ENCODE measurements at regions not wholly inside any gene's neighbourhood (a gene's known extent, or its start where the extent isn't known, plus 50 kb on each side); places are given as distances from the start of the nearest gene placed in this dataset.
"Not testable (repeated sequence)": the region's sequence is repeated elsewhere in the genome, so short reads cannot be mapped to it uniquely, and the experiment has no call there.

DNA sequence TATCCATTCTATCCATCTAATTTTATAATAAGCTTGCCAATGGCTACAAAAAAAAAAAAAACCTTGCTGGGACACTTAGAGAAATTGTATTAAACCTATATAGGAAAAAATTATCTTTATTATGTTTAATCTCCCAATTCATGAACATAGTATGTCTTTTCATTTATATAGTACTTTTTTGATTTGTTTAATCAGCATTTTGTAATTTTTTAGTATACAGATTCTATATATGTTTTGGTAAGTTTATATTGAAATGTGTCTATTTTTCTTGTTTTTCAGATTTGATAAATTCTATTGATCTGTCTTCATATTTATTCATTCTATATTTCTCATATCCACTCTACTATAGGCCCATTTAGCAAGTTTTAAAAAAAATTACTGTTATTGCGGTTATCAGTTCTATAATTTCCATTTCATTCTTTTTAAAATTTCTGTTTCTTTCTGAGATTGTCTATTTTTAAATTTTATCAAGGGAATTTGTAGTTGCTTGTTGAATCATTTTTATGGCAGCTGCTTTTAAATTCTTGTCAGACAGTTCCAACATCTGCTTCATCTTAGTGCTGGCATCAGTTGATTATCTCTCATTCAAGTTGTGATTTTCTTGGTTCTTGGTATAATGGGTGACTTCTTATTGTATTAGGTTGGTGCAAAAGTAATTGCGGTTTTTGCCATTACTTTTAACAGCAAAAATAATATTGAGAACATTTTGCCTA is 170.1 kb upstream of the S1PR3 start:
- no peaks in the 10 kb centered on the region for H3K4me1 Mint-ChIP-seq
- DNase-seq (no peak), ATAC-seq (no peak)
- no peak overlapping the region for H3K4me3 Mint-ChIP-seq
- no peaks in the 10 kb centered on the region for H3K9me3 ChIP-seq (ENCODE audit: control insufficient read depth, low read length, poor library complexity, severe bottlenecking)
- H3K27me3 Mint-ChIP-seq: peaks cover 48% of the 10 kb centered on the region
- H3K27ac Mint-ChIP-seq: no peak overlapping the region
- no peaks in the 10 kb centered on the region for H3K36me3 Mint-ChIP-seq (ENCODE audit: low read depth)

DNA sequence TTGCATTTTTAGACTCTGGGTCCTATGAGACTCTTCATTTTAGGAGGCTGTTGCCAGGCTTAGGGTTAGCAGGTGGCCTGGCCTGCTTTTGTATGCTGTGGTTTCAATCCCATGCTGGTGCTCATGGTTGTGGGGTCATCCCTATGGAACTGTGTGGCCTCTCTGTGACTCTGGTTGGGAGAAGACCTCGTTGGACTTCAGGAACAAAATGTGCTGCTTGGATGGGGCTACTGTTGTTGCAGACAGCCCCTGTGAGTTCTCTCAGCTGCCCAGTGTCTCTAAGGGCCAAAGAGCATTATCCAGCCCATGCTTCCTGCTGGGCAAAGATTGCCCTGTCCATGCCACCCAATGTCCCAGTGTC is 169.5 kb upstream of the S1PR3 start:
- ATAC-seq (no peak), DNase-seq (no peak)
- Mint-ChIP-seq H3K4me1 (no peaks in the 10 kb centered on the region), H3K27ac (no peak overlapping the region), H3K4me3 (no peak overlapping the region), H3K36me3 (ENCODE audit: low read depth) (no peaks in the 10 kb centered on the region), H3K27me3 (peaks cover 49% of the 10 kb centered on the region)
- H3K9me3 ChIP-seq (ENCODE audit: control insufficient read depth, low read length, poor library complexity, severe bottlenecking): no peaks in the 10 kb centered on the region

- Mint-ChIP-seq H3K36me3 (ENCODE audit: low read depth) (peaks cover 4% of the 10 kb centered on the region), H3K4me3 (no peak overlapping the region), H3K27me3 (peaks cover 64% of the 10 kb centered on the region), H3K4me1 (peaks cover 2% of the 10 kb centered on the region), H3K27ac (no peak overlapping the region)
- DNase-seq: no peak
- no peaks in the 10 kb centered on the region for H3K9me3 ChIP-seq (ENCODE audit: control insufficient read depth, low read length, poor library complexity, severe bottlenecking)
- no peak for ATAC-seq
Observed at GRCh38 chr9:88824711-88825110, 166.6 kb upstream of the S1PR3 start.

GRCh38 chr9:88826181-88826580 is 165.1 kb upstream of the S1PR3 start:
- no peaks in the 10 kb centered on the region for H3K9me3 ChIP-seq (ENCODE audit: control insufficient read depth, low read length, poor library complexity, severe bottlenecking)
- ATAC-seq (no peak), DNase-seq (no peak)
- Mint-ChIP-seq H3K4me1 (peaks cover 2% of the 10 kb centered on the region), H3K36me3 (ENCODE audit: low read depth) (peaks cover 4% of the 10 kb centered on the region), H3K27me3 (peaks cover 79% of the 10 kb centered on the region), H3K27ac (no peak overlapping the region), H3K4me3 (no peak overlapping the region)

DNA sequence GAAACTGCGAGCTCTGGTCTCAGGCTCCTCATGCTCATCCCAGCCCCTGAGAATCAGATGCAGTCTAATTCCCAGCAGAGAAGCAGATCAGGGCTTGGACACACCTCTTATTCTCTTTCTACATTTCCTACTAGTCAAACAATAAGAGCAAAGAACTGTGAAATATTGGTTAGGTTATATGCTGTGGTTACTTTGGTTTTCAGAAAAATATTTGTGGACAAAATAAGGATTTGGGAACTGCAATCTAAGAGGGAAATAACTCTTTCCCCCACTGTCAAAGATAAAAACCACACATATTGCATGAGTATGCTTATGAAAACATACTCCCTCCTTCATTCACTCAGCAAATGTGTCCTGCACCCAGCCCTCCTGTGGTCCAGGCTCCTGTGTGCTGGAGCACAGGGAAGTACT is 164.5 kb upstream of the S1PR3 start:
- Mint-ChIP-seq H3K27me3 (peaks cover 85% of the 10 kb centered on the region), H3K4me3 (no peak overlapping the region), H3K36me3 (ENCODE audit: low read depth) (peaks cover 4% of the 10 kb centered on the region), H3K4me1 (peaks cover 2% of the 10 kb centered on the region), H3K27ac (no peak overlapping the region)
- ATAC-seq (no peak), DNase-seq (no peak)
- no peaks in the 10 kb centered on the region for H3K9me3 ChIP-seq (ENCODE audit: control insufficient read depth, low read length, poor library complexity, severe bottlenecking)

DNA sequence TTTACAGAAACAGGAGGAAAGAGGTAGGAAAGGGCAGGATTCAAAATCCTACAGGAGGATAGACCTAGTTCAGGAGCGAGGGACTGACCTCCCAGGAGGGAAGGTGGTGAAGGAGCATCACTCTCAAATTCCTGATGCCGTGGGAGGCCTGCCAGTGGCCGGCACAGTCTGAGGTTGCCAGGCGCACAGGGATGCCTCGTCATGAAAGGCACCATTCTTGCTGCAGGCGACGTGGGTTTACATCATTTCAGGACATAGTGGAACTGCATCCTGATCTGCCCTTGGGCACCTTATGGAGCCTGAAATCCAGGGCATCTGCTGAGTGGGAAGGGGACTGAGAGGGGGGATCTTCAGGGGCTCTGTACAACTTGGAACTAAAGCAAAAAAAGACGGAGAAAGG is 163.2 kb upstream of the S1PR3 start:
- ATAC-seq (no peak), DNase-seq (no peak)
- H3K4me1 Mint-ChIP-seq: peaks cover 2% of the 10 kb centered on the region
- peaks cover 88% of the 10 kb centered on the region for H3K27me3 Mint-ChIP-seq
- no peak overlapping the region for H3K4me3 Mint-ChIP-seq
- peaks cover 4% of the 10 kb centered on the region for H3K36me3 Mint-ChIP-seq (ENCODE audit: low read depth)
- H3K27ac Mint-ChIP-seq: no peak overlapping the region
- H3K9me3 ChIP-seq (ENCODE audit: control insufficient read depth, low read length, poor library complexity, severe bottlenecking): no peaks in the 10 kb centered on the region

GRCh38 chr9:88828492-88828974 is 162.7 kb upstream of the S1PR3 start:
- no peaks in the 10 kb centered on the region for H3K9me3 ChIP-seq (ENCODE audit: control insufficient read depth, low read length, poor library complexity, severe bottlenecking)
- Mint-ChIP-seq H3K27ac (no peak overlapping the region), H3K4me1 (peaks cover 2% of the 10 kb centered on the region), H3K36me3 (ENCODE audit: low read depth) (peaks cover 4% of the 10 kb centered on the region), H3K27me3 (peaks cover 93% of the 10 kb centered on the region), H3K4me3 (no peak overlapping the region)
- ATAC-seq: no peak
- no peak for DNase-seq

DNA sequence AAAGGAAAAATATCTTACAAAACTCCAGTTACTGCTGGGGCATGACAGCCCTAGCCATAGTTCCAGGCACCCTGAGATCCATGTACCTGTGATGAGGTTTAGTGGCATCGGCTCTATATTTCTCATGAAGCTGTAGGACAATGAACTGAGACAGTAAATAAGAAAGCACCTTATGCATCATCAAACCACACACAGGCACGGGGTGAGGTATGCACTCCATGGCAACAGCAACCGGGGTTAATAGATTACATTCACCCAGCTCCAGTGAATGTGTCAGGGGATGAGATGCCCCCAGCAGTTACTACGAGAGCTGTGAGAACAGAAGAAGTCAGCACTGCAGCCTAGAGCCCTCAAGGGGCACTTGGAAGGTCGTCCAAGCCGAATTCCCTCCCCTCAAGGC is 162.0 kb upstream of the S1PR3 start:
- Mint-ChIP-seq H3K27ac (no peak overlapping the region), H3K36me3 (ENCODE audit: low read depth) (peaks cover 4% of the 10 kb centered on the region), H3K4me3 (no peak overlapping the region), H3K27me3 (peaks cover 97% of the 10 kb centered on the region), H3K4me1 (peaks cover 2% of the 10 kb centered on the region)
- ATAC-seq: peak; percentile 49
- H3K9me3 ChIP-seq (ENCODE audit: control insufficient read depth, low read length, poor library complexity, severe bottlenecking): no peaks in the 10 kb centered on the region
- no peak for DNase-seq

- no peak for ATAC-seq
- peaks cover 4% of the 10 kb centered on the region for H3K36me3 Mint-ChIP-seq (ENCODE audit: low read depth)
- no peaks in the 10 kb centered on the region for H3K9me3 ChIP-seq (ENCODE audit: control insufficient read depth, low read length, poor library complexity, severe bottlenecking)
- no peak overlapping the region for H3K4me3 Mint-ChIP-seq
- peaks cover 14% of the 10 kb centered on the region for H3K4me1 Mint-ChIP-seq
- no peak overlapping the region for H3K27ac Mint-ChIP-seq
- no peak for DNase-seq
- H3K27me3 Mint-ChIP-seq: peaks cover 82% of the 10 kb centered on the region
Observed at GRCh38 chr9:88831713-88832407, 159.4 kb upstream of the S1PR3 start.

GRCh38 chr9:88833946-88834345 is 157.3 kb upstream of the S1PR3 start:
- no peak overlapping the region for H3K4me3 Mint-ChIP-seq
- H3K27ac Mint-ChIP-seq: no peak overlapping the region
- H3K27me3 Mint-ChIP-seq: peaks cover 72% of the 10 kb centered on the region
- H3K36me3 Mint-ChIP-seq (ENCODE audit: low read depth): no peaks in the 10 kb centered on the region
- peaks cover 14% of the 10 kb centered on the region for H3K4me1 Mint-ChIP-seq
- DNase-seq (no peak), ATAC-seq (no peak)
- H3K9me3 ChIP-seq (ENCODE audit: control insufficient read depth, low read length, poor library complexity, severe bottlenecking): no peaks in the 10 kb centered on the region

- Mint-ChIP-seq H3K4me1 (peaks cover 12% of the 10 kb centered on the region), H3K27me3 (peaks cover 69% of the 10 kb centered on the region), H3K4me3 (peak overlapping the region; percentile 9), H3K36me3 (ENCODE audit: low read depth) (no peaks in the 10 kb centered on the region), H3K27ac (peak overlapping the region; percentile 32)
- no peaks in the 10 kb centered on the region for H3K9me3 ChIP-seq (ENCODE audit: control insufficient read depth, low read length, poor library complexity, severe bottlenecking)
- ATAC-seq: peak; percentile 97
- no peak for DNase-seq
Observed at GRCh38 chr9:88835038-88835466, 156.2 kb upstream of the S1PR3 start.

GRCh38 chr9:88835772-88836171 is 155.5 kb upstream of the S1PR3 start:
- Mint-ChIP-seq H3K27ac (no peak overlapping the region), H3K36me3 (ENCODE audit: low read depth) (no peaks in the 10 kb centered on the region), H3K4me1 (peaks cover 12% of the 10 kb centered on the region), H3K27me3 (peaks cover 62% of the 10 kb centered on the region), H3K4me3 (no peak overlapping the region)
- DNase-seq: no peak
- ATAC-seq: no peak
- no peaks in the 10 kb centered on the region for H3K9me3 ChIP-seq (ENCODE audit: control insufficient read depth, low read length, poor library complexity, severe bottlenecking)

- no peak for DNase-seq
- Mint-ChIP-seq H3K4me3 (no peak overlapping the region), H3K4me1 (peaks cover 12% of the 10 kb centered on the region), H3K27ac (no peak overlapping the region), H3K27me3 (peaks cover 52% of the 10 kb centered on the region), H3K36me3 (ENCODE audit: low read depth) (no peaks in the 10 kb centered on the region)
- H3K9me3 ChIP-seq (ENCODE audit: control insufficient read depth, low read length, poor library complexity, severe bottlenecking): no peaks in the 10 kb centered on the region
- ATAC-seq: no peak
Observed at GRCh38 chr9:88837731-88838130, 153.5 kb upstream of the S1PR3 start.

DNA sequence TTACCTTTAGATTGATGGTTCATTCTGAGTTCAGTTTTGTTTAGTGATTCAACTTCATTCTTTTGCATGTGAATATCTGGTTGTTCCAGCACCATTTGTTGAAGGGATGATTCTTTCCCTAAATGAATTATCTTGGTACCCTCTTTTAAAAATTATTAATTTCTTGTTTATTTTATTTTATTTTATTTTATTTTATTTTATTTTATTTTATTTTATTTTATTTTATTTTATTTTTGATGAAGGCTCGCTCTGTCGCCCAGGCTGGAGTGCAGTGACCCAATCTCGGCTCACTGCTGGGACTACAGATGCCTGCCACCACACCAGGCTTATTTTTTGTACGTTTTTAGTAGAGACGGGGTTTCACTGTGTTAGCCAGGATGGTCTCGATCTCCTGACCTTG is 141.4 kb upstream of the S1PR3 start:
- not testable (repeated sequence) for H3K4me1 Mint-ChIP-seq; H3K9me3 ChIP-seq (ENCODE audit: control insufficient read depth, low read length, poor library complexity, severe bottlenecking); H3K36me3 Mint-ChIP-seq (ENCODE audit: low read depth)

More for the DNA sequence above, 141.4 kb upstream of the S1PR3 start:
- not testable (repeated sequence) for H3K4me3 Mint-ChIP-seq, H3K27ac Mint-ChIP-seq, ATAC-seq, DNase-seq
- H3K27me3 Mint-ChIP-seq: peaks cover 19% of the 10 kb centered on the region
